ENCODE measurements at regions not wholly inside any gene's neighbourhood (a gene's known extent, or its start where the extent isn't known, plus 50 kb on each side); places are given as distances from the start of the nearest gene placed in this dataset.
"Not testable (repeated sequence)": the region's sequence is repeated elsewhere in the genome, so short reads cannot be mapped to it uniquely, and the experiment has no call there.

DNA sequence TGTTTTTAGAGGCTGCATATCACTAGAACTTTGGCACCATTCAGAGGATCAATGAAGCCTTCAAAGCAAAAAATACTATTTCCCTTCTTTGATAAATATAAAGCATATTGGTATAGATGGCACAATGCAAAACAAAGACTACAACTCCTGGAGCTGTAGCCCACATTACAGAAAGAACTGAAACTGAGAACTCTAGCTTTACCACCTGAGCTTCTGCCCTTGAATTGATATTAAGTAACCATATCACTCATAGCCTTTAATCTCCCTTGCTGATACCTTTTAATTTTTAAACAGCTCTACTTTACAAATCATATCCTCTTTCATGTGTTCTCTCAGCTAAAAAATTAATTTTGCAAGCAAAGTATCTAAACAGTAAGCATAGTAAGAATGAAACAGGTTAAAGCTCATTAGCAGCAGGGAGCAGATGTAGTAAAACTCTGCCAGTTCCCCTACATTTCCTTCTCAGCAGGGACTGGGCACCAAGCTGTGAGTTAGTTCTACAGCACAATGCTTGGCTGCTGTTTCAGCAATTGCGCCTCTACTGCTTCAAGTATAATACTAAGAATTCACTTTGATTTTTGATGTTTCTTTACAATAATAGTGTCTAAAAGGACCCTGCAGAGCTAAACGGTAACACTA lies 97.9 kb upstream of the NANOGP8 start:
- H3K27me3 ChIP-seq (ENCODE audit: low read depth, low read length) = no peaks in the 10 kb centered on the region
- peaks cover 0 to 10% of the 10 kb centered on the region in 2 donors for H3K4me1 ChIP-seq (ENCODE audit: control insufficient read depth in 1 of 2, insufficient read depth in 2 of 2, low read length in 2 of 2)
- H3K4me3 ChIP-seq (ENCODE audit: low read depth in 1 of 2, low read length in 2 of 2) = no peak overlapping the region
- H3K27ac ChIP-seq (ENCODE audit: low read length) = no peak overlapping the region
- H3K9me3 ChIP-seq (ENCODE audit: control insufficient read depth in 1 of 2, low read length in 2 of 2) = no peaks in the 10 kb centered on the region
- H3K36me3 ChIP-seq (ENCODE audit: control insufficient read depth in 1 of 2, insufficient read depth in 2 of 2, low read length in 2 of 2) = no peaks in the 10 kb centered on the region

DNA sequence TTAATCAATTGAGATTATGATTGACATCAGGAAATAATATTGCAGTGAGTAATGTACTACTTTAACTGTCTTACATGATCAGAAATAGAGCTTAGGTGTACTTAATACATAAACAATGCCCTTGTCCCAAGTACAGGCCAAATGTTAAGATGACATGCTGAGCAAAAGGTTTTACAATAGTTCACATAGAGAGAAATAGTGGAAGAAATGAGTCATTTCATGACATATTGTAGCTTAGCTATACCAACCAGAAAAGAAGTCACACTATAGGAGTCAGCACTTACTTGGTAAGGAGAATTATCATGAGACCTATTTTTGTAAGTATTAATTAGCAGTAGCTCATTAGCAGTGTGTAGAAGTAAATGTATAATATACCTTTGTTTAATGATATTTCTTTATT lies 96.4 kb upstream of the NANOGP8 start:
- no peaks in the 10 kb centered on the region for H3K27me3 ChIP-seq (ENCODE audit: low read depth, low read length)
- no peak overlapping the region for H3K27ac ChIP-seq (ENCODE audit: low read length)
- H3K4me3 ChIP-seq (ENCODE audit: low read depth in 1 of 2, low read length in 2 of 2) = no peak overlapping the region
- H3K9me3 ChIP-seq (ENCODE audit: control insufficient read depth in 1 of 2, low read length in 2 of 2) = no peaks in the 10 kb centered on the region
- H3K36me3 ChIP-seq (ENCODE audit: control insufficient read depth in 1 of 2, insufficient read depth in 2 of 2, low read length in 2 of 2) = no peaks in the 10 kb centered on the region
- H3K4me1 ChIP-seq (ENCODE audit: control insufficient read depth in 1 of 2, insufficient read depth in 2 of 2, low read length in 2 of 2) = peaks cover 0 to 5% of the 10 kb centered on the region in 2 donors

- Histone ChIP-seq H3K4me3 (ENCODE audit: low read depth in 1 of 2, low read length in 2 of 2) (no peak overlapping the region), H3K27me3 (ENCODE audit: low read depth, low read length) (no peaks in the 10 kb centered on the region), H3K4me1 (ENCODE audit: control insufficient read depth in 1 of 2, insufficient read depth in 2 of 2, low read length in 2 of 2) (no peaks in the 10 kb centered on the region), H3K9me3 (ENCODE audit: control insufficient read depth in 1 of 2, low read length in 2 of 2) (no peaks in the 10 kb centered on the region), H3K27ac (ENCODE audit: low read length) (no peak overlapping the region), H3K36me3 (ENCODE audit: control insufficient read depth in 1 of 2, insufficient read depth in 2 of 2, low read length in 2 of 2) (no peaks in the 10 kb centered on the region)
Observed at GRCh38 chr15:35179739-35180138, 94.6 kb upstream of the NANOGP8 start.

GRCh38 chr15:35178186-35178585 lies 93.1 kb upstream of the NANOGP8 start:
- H3K9me3 ChIP-seq (ENCODE audit: control insufficient read depth in 1 of 2, low read length in 2 of 2); H3K27ac ChIP-seq (ENCODE audit: low read length); H3K27me3 ChIP-seq (ENCODE audit: low read depth, low read length); H3K36me3 ChIP-seq (ENCODE audit: control insufficient read depth in 1 of 2, insufficient read depth in 2 of 2, low read length in 2 of 2); H3K4me3 ChIP-seq (ENCODE audit: low read depth in 1 of 2, low read length in 2 of 2); H3K4me1 ChIP-seq (ENCODE audit: control insufficient read depth in 1 of 2, insufficient read depth in 2 of 2, low read length in 2 of 2): not testable (repeated sequence)

GRCh38 chr15:35174948-35175347 lies 89.9 kb upstream of the NANOGP8 start:
- H3K9me3 ChIP-seq (ENCODE audit: control insufficient read depth in 1 of 2, low read length in 2 of 2) = no peaks in the 10 kb centered on the region
- H3K27ac ChIP-seq (ENCODE audit: low read length) = no peak overlapping the region
- H3K4me3 ChIP-seq (ENCODE audit: low read depth in 1 of 2, low read length in 2 of 2) = no peak overlapping the region
- H3K4me1 ChIP-seq (ENCODE audit: control insufficient read depth in 1 of 2, insufficient read depth in 2 of 2, low read length in 2 of 2) = no peaks in the 10 kb centered on the region
- no peaks in the 10 kb centered on the region for H3K36me3 ChIP-seq (ENCODE audit: control insufficient read depth in 1 of 2, insufficient read depth in 2 of 2, low read length in 2 of 2)
- H3K27me3 ChIP-seq (ENCODE audit: low read depth, low read length) = no peaks in the 10 kb centered on the region

DNA sequence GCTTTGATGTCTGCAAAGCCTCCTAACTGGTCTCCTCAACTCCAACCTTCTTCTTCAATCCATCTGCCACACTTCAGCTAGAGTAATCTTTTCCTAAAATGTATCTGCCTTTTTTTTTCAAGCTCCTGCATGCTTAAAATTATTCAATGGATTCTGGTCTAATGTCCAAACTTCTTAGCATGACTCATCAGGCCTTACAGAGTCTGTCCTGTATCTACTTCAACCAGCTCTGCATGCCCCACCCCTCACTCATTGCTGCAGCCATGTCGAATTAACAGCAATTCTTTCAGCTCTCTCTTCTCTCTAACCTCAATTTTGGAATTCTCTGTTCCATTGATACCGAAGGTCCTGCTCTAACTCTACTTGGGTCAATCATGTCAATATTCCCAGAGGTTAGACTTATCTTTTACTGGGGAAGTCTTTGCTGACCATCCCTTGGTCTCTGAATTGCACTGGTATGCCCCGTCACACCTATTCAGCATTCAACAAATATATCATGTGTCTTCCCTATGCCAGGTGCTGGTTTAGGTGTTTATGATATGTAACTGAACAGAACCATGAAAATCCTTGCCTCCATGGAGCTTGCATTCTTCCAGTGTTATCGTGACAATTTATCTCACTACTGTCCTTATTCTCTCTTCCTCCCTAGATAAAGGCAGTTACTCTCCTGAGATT lies 88.5 kb upstream of the NANOGP8 start:
- H3K9me3 ChIP-seq (ENCODE audit: control insufficient read depth in 1 of 2, low read length in 2 of 2) = no peaks in the 10 kb centered on the region
- H3K4me3 ChIP-seq (ENCODE audit: low read depth in 1 of 2, low read length in 2 of 2) = no peak overlapping the region
- no peaks in the 10 kb centered on the region for H3K36me3 ChIP-seq (ENCODE audit: control insufficient read depth in 1 of 2, insufficient read depth in 2 of 2, low read length in 2 of 2)
- no peaks in the 10 kb centered on the region for H3K27me3 ChIP-seq (ENCODE audit: low read depth, low read length)
- no peaks in the 10 kb centered on the region for H3K4me1 ChIP-seq (ENCODE audit: control insufficient read depth in 1 of 2, insufficient read depth in 2 of 2, low read length in 2 of 2)
- H3K27ac ChIP-seq (ENCODE audit: low read length) = no peak overlapping the region

GRCh38 chr15:35170207-35170606 lies 85.1 kb upstream of the NANOGP8 start:
- H3K4me1 ChIP-seq (ENCODE audit: control insufficient read depth in 1 of 2, insufficient read depth in 2 of 2, low read length in 2 of 2) = no peaks in the 10 kb centered on the region
- H3K27me3 ChIP-seq (ENCODE audit: low read depth, low read length) = no peaks in the 10 kb centered on the region
- H3K4me3 ChIP-seq (ENCODE audit: low read depth in 1 of 2, low read length in 2 of 2) = no peak overlapping the region
- H3K36me3 ChIP-seq (ENCODE audit: control insufficient read depth in 1 of 2, insufficient read depth in 2 of 2, low read length in 2 of 2) = no peaks in the 10 kb centered on the region
- H3K9me3 ChIP-seq (ENCODE audit: control insufficient read depth in 1 of 2, low read length in 2 of 2) = no peaks in the 10 kb centered on the region
- no peak overlapping the region for H3K27ac ChIP-seq (ENCODE audit: low read length)

GRCh38 chr15:35168464-35168863 lies 83.4 kb upstream of the NANOGP8 start:
- H3K27ac ChIP-seq (ENCODE audit: low read length) = no peak overlapping the region
- no peak overlapping the region for H3K4me3 ChIP-seq (ENCODE audit: low read depth in 1 of 2, low read length in 2 of 2)
- no peaks in the 10 kb centered on the region for H3K9me3 ChIP-seq (ENCODE audit: control insufficient read depth in 1 of 2, low read length in 2 of 2)
- no peaks in the 10 kb centered on the region for H3K27me3 ChIP-seq (ENCODE audit: low read depth, low read length)
- H3K4me1 ChIP-seq (ENCODE audit: control insufficient read depth in 1 of 2, insufficient read depth in 2 of 2, low read length in 2 of 2) = peaks cover 0 to 3% of the 10 kb centered on the region in 2 donors
- no peaks in the 10 kb centered on the region for H3K36me3 ChIP-seq (ENCODE audit: control insufficient read depth in 1 of 2, insufficient read depth in 2 of 2, low read length in 2 of 2)

DNA sequence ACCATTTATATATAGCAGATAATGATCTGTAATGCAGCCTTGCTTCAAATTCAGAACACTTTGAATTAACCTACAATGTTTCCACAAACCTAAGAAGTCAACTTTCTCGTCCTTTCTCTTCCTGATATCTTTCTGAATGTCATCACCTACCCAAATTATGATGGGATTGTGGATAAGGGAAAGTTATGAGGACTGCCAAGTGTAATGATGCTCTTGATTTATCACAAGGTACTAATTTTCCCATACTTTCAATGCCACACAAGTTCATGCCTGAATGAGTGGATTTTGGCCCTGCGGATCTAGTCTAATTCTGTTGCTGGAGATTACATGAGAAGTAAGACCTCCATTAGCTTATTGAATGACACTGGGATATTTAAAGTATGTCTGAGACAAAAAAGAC lies 82.6 kb upstream of the NANOGP8 start:
- Histone ChIP-seq H3K27ac (ENCODE audit: low read length) (no peak overlapping the region), H3K27me3 (ENCODE audit: low read depth, low read length) (no peaks in the 10 kb centered on the region), H3K4me3 (ENCODE audit: low read depth in 1 of 2, low read length in 2 of 2) (no peak overlapping the region), H3K9me3 (ENCODE audit: control insufficient read depth in 1 of 2, low read length in 2 of 2) (no peaks in the 10 kb centered on the region), H3K4me1 (ENCODE audit: control insufficient read depth in 1 of 2, insufficient read depth in 2 of 2, low read length in 2 of 2) (peaks cover 0 to 3% of the 10 kb centered on the region in 2 donors), H3K36me3 (ENCODE audit: control insufficient read depth in 1 of 2, insufficient read depth in 2 of 2, low read length in 2 of 2) (no peaks in the 10 kb centered on the region)

DNA sequence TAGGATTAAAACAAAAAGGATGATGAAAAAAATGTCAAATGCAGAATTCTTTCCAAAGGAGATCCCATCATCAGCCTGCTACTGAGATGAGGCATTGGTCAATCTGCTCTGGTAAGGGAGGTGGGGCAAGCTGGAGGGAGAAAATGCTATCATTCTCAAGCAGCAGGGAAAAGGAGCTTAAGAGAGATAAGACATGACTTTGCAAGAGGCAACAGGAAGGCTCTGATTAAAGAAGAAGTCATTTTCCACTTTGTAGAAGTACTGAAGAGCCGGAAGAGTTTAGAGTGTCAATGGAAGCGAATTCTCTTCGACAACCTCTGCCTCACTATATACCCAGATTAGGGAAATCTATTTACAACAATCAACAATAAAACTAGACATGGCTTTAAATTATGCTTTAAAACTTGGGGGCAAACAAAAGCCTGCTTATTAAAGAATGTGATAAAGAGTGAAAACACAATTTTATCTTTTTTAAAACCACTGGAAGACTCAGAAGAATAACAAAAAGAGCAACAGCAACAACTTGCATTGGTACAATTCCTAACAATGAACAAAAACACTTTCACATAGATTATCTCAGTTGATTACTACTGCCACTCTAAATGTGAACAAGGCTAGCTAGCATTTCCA lies 81.8 kb upstream of the NANOGP8 start:
- no peaks in the 10 kb centered on the region for H3K27me3 ChIP-seq (ENCODE audit: low read depth, low read length)
- H3K4me1 ChIP-seq (ENCODE audit: control insufficient read depth in 1 of 2, insufficient read depth in 2 of 2, low read length in 2 of 2) = peaks cover 0 to 3% of the 10 kb centered on the region in 2 donors
- H3K27ac ChIP-seq (ENCODE audit: low read length) = no peak overlapping the region
- no peaks in the 10 kb centered on the region for H3K36me3 ChIP-seq (ENCODE audit: control insufficient read depth in 1 of 2, insufficient read depth in 2 of 2, low read length in 2 of 2)
- H3K9me3 ChIP-seq (ENCODE audit: control insufficient read depth in 1 of 2, low read length in 2 of 2) = no peaks in the 10 kb centered on the region
- H3K4me3 ChIP-seq (ENCODE audit: low read depth in 1 of 2, low read length in 2 of 2) = no peak overlapping the region

DNA sequence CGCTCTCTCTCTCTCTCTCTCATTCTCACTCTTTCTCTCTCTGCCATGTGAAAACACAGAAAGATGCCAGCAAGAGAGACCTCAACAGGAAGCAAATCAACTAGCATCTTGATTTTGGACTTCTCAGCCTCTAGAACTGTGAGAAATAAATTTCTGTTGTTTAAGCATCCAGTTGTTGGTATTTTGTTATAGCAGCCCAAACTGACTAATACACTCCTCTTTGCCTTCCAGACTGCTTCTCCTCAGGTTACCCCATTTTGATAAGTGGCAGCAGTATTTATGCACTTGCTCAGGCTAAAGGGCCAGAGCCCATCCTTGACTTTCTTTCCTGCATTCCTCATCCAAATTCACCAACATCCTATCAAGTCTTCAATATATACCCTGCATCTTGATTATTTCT lies 76.6 kb upstream of the NANOGP8 start:
- H3K9me3 ChIP-seq (ENCODE audit: control insufficient read depth in 1 of 2, low read length in 2 of 2) = no peaks in the 10 kb centered on the region
- no peak overlapping the region for H3K4me3 ChIP-seq (ENCODE audit: low read depth in 1 of 2, low read length in 2 of 2)
- peaks cover 0 to 3% of the 10 kb centered on the region in 2 donors for H3K4me1 ChIP-seq (ENCODE audit: control insufficient read depth in 1 of 2, insufficient read depth in 2 of 2, low read length in 2 of 2)
- no peaks in the 10 kb centered on the region for H3K27me3 ChIP-seq (ENCODE audit: low read depth, low read length)
- H3K27ac ChIP-seq (ENCODE audit: low read length) = no peak overlapping the region
- H3K36me3 ChIP-seq (ENCODE audit: control insufficient read depth in 1 of 2, insufficient read depth in 2 of 2, low read length in 2 of 2) = no peaks in the 10 kb centered on the region
